H1 (cell line): ENCODE measurements at regions not wholly inside any gene's neighbourhood (a gene's known extent, or its start where the extent isn't known, plus 50 kb on each side); places are given as distances from the start of the nearest gene placed in this dataset.

Experiments
- CTCF ChIA-PET: fragments of 300-600 bp; sonication (Branson Sonifier 250); formaldehyde crosslinking; loops from one replicate; lab custom pipeline; 2021; ENCODE audit not compliant: partially characterized antibody; lab: Charles Lee
- POLR2A ChIA-PET: fragments of 300-600 bp; sonication (Branson Sonifier 250); formaldehyde crosslinking; loops from one replicate; lab custom pipeline; 2021; ENCODE audit warnings: inconsistent platforms; ENCODE audit not compliant: partially characterized antibody; lab: Charles Lee
- DNase-seq, 2 experiments: peaks; one replicate each; pipeline versions ENCODE4 v3.0.0 to v3.0.0-alpha.2; 2010 to 2022; ENCODE audit warnings: low spot score in 2 of 2, low read depth in 1 of 2, mixed read lengths in 1 of 2
- FAIRE-seq: peaks from 2 replicates; lab custom pipeline; 2011; peaks lifted over from hg19 to GRCh38; lab: Jason Lieb, UNC
- H2AFZ ChIP-seq: 2 replicates; pipeline ENCODE4 v1.8.1; 2012; ENCODE audit warnings: low read length, inconsistent platforms
- H2AK5ac ChIP-seq: 2 replicates; pipeline ENCODE4 v1.6.1; 2013; ENCODE audit warnings: low read depth, low read length
- H2BK120ac ChIP-seq: replicated peaks from 2 replicates; pipeline ENCODE3; 2013; ENCODE audit warnings: low read depth, low read length, inconsistent platforms
- H2BK12ac ChIP-seq: 2 replicates; pipeline ENCODE4 v1.6.1; 2013; ENCODE audit warnings: low read depth, low read length
- H2BK15ac ChIP-seq: 2 replicates; pipeline ENCODE4 v1.6.1; 2013; ENCODE audit warnings: low read length
- H2BK20ac ChIP-seq: 2 replicates; pipeline ENCODE4 v1.6.1; 2013; ENCODE audit warnings: low read length
- H2BK5ac ChIP-seq: 2 replicates; pipeline ENCODE4 v1.6.1; 2013; ENCODE audit warnings: low read depth, low read length
- H3K14ac ChIP-seq: 2 replicates; pipeline ENCODE4 v1.6.1; 2013; ENCODE audit warnings: inconsistent platforms; ENCODE audit not compliant: insufficient read length
- H3K18ac ChIP-seq: 2 replicates; pipeline ENCODE4 v1.6.1; 2013; ENCODE audit warnings: low read length; ENCODE audit errors: extremely low read depth
- H3K23ac ChIP-seq: 2 replicates; pipeline ENCODE4 v1.6.1; 2013; ENCODE audit warnings: inconsistent platforms; ENCODE audit not compliant: insufficient read length
- H3K23me2 ChIP-seq: 2 replicates; pipeline ENCODE4 v1.6.1; 2013; ENCODE audit warnings: low read depth, low read length
- H3K27ac ChIP-seq: 2 replicates; pipeline ENCODE4 v1.6.1; 2011; ENCODE audit warnings: low read depth, low read length, inconsistent platforms
- H3K27me3 ChIP-seq, 4 experiments: replicated peaks in 1 of 4; 1 replicate in 1 of 4; 2 replicates in 3 of 4; pipeline versions ENCODE4 v1.6.1 to v1.8.1; 2011 to 2013; ENCODE audit warnings: low read length in 3 of 4, mild to moderate bottlenecking in 3 of 4, inconsistent platforms in 2 of 4, mixed read lengths in 2 of 4, moderate library complexity in 1 of 4; ENCODE audit not compliant: control insufficient read depth in 3 of 4, insufficient read depth in 3 of 4; ENCODE audit errors: extremely low read depth in 1 of 4
- H3K36me3 ChIP-seq, 4 experiments: 2 replicates each; pipeline versions ENCODE4 v1.6.1 to v1.8.1; 2011 to 2013; ENCODE audit warnings: mild to moderate bottlenecking in 4 of 4, low read length in 3 of 4, moderate library complexity in 2 of 4, control low read depth in 1 of 4, inconsistent platforms in 1 of 4; ENCODE audit not compliant: insufficient read depth in 4 of 4, control insufficient read depth in 2 of 4
- H3K4ac ChIP-seq: replicated peaks from 2 replicates; pipeline ENCODE3; 2013; ENCODE audit warnings: low read length, low read depth, mixed read lengths, inconsistent platforms; ENCODE audit not compliant: insufficient read length
- H3K4me1 ChIP-seq, 4 experiments: replicated peaks in 1 of 4; 1 replicate in 1 of 4; 2 replicates in 3 of 4; pipeline versions ENCODE4 v1.6.1 to v1.8.1; 2011 to 2013; ENCODE audit warnings: low read length in 3 of 4, inconsistent platforms in 2 of 4, mixed read lengths in 1 of 4; ENCODE audit not compliant: insufficient read depth in 4 of 4, control insufficient read depth in 3 of 4
- H3K4me2 ChIP-seq, 2 experiments: 2 replicates each; pipeline versions ENCODE4 v1.6.1 to v1.8.1; 2011 to 2013; ENCODE audit warnings: low read depth in 2 of 2, low read length in 2 of 2, control low read depth in 1 of 2, inconsistent platforms in 1 of 2, mild to moderate bottlenecking in 1 of 2; ENCODE audit not compliant: insufficient read depth in 1 of 2
- H3K4me3 ChIP-seq, 4 experiments: fragments of 200-600, 300-600 bp in 1 of 4; sonication (generic), shearing (Covaris generic), sonication (Bioruptor Twin) in 1 of 4; 2 replicates each; pipeline versions ENCODE4 v1.5.1 to v1.8.1; 2011 to 2016; ENCODE audit warnings: low read length in 4 of 4, low read depth in 3 of 4, control low read depth in 2 of 4, inconsistent platforms in 2 of 4, mild to moderate bottlenecking in 2 of 4, mixed read lengths in 1 of 4, moderate library complexity in 1 of 4; ENCODE audit not compliant: insufficient read depth in 2 of 4; ENCODE audit errors: extremely low read depth in 1 of 4
- H3K56ac ChIP-seq: replicated peaks from 2 replicates; pipeline ENCODE3; 2013; ENCODE audit warnings: low read depth, mild to moderate bottlenecking, mixed read lengths, low read length, inconsistent platforms; ENCODE audit not compliant: insufficient read length
- H3K79me1 ChIP-seq: 2 replicates; pipeline ENCODE4 v1.6.1; 2013; ENCODE audit warnings: low read depth, low read length, control low read depth
- H3K79me2 ChIP-seq, 2 experiments: 2 replicates each; pipeline versions ENCODE4 v1.6.1 to v1.8.1; 2012 to 2013; ENCODE audit warnings: low read length in 2 of 2, mild to moderate bottlenecking in 2 of 2, inconsistent platforms in 1 of 2; ENCODE audit not compliant: insufficient read depth in 2 of 2, control insufficient read depth in 1 of 2
- H3K9ac ChIP-seq, 4 experiments: replicated peaks in 1 of 4; 1 replicate in 1 of 4; 2 replicates in 3 of 4; pipeline versions ENCODE4 v1.6.1 to v1.8.1; 2011 to 2013; ENCODE audit warnings: low read depth in 3 of 4, low read length in 3 of 4, control low read depth in 2 of 4, mild to moderate bottlenecking in 2 of 4, moderate library complexity in 2 of 4, inconsistent platforms in 1 of 4; ENCODE audit errors: extremely low read depth in 1 of 4
- H3K9me3 ChIP-seq, 2 experiments: 2 replicates each; pipeline versions ENCODE4 v1.6.1 to v1.8.1; 2012 to 2013; ENCODE audit warnings: mild to moderate bottlenecking in 2 of 2, moderate library complexity in 2 of 2, control low read depth in 1 of 2, inconsistent platforms in 1 of 2, low read depth in 1 of 2, low read length in 1 of 2, mixed read lengths in 1 of 2; ENCODE audit not compliant: insufficient read depth in 2 of 2
- H4K20me1 ChIP-seq, 2 experiments: replicated peaks in 1 of 2; 2 replicates each; pipeline versions ENCODE3 to v1.8.1; 2011 to 2013; ENCODE audit warnings: inconsistent platforms in 2 of 2, low read length in 2 of 2, mild to moderate bottlenecking in 1 of 2; ENCODE audit not compliant: insufficient read depth in 2 of 2, control insufficient read depth in 1 of 2
- H4K5ac ChIP-seq: 2 replicates; pipeline ENCODE4 v1.6.1; 2013; ENCODE audit warnings: low read length, low read depth, mixed read lengths, inconsistent platforms; ENCODE audit not compliant: insufficient read length
- H4K8ac ChIP-seq: 2 replicates; pipeline ENCODE4 v1.8.0; 2013; ENCODE audit warnings: mild to moderate bottlenecking, moderate library complexity, low read length, inconsistent platforms; ENCODE audit not compliant: insufficient read depth; ENCODE audit errors: extremely low read depth
- H4K91ac ChIP-seq: replicated peaks from 2 replicates; pipeline ENCODE3; 2013; ENCODE audit warnings: low read length, mixed read lengths, inconsistent platforms; ENCODE audit not compliant: insufficient read length
- FOSL1 ChIP-seq: IDR thresholded peaks from 2 replicates; pipeline ENCODE4 v1.6.1; 2011; ENCODE audit warnings: mild to moderate bottlenecking, low read depth, low read length, moderate library complexity; ENCODE audit not compliant: insufficient read depth
- JUN ChIP-seq: IDR thresholded peaks from 2 replicates; pipeline ENCODE4 v1.6.1; 2011; ENCODE audit warnings: low read depth, mild to moderate bottlenecking, improper control_type of control experiment, low read length
- PHF8 ChIP-seq: fragments of 200-600 bp; sonication (generic); conservative IDR thresholded peaks from 2 replicates; pipeline ENCODE4 v1.7.1; 2012; ENCODE audit warnings: low read depth, mild to moderate bottlenecking, inconsistent platforms, low read length, moderate library complexity
- RAD21 ChIP-seq, 2 experiments: IDR thresholded peaks in 1 of 2; conservative IDR thresholded peaks in 1 of 2; 2 replicates each; pipeline ENCODE4 v1.6.1; 2011; ENCODE audit warnings: low read depth in 2 of 2, low read length in 2 of 2, improper control_type of control experiment in 1 of 2, inconsistent platforms in 1 of 2, mild to moderate bottlenecking in 1 of 2, moderate library complexity in 1 of 2
- YY1 ChIP-seq: IDR thresholded peaks from 2 replicates; pipeline ENCODE4 v1.6.1; 2011; ENCODE audit warnings: low read depth, mild to moderate bottlenecking, low read length
- WGBS, 2 experiments: shearing (Covaris generic) in 1 of 2; methylation state at CpG; one replicate each; pipeline versions ENCODE4 v1.1.6 to v1.1.7; 2013 to 2015; ENCODE audit warnings: low lambda C conversion rate in 2 of 2, mixed read lengths in 2 of 2, inconsistent platforms in 1 of 2, low coverage in 1 of 2, missing lambda C conversion rate in 1 of 2; ENCODE audit not compliant: insufficient replicate concordance in 2 of 2, insufficient coverage in 1 of 2, insufficient read length in 1 of 2; ENCODE audit errors: extremely low coverage in 1 of 2, missing lambda C conversion rate in 1 of 2; 5-methylcytosine and 5-hydroxymethylcytosine counted together

DNA sequence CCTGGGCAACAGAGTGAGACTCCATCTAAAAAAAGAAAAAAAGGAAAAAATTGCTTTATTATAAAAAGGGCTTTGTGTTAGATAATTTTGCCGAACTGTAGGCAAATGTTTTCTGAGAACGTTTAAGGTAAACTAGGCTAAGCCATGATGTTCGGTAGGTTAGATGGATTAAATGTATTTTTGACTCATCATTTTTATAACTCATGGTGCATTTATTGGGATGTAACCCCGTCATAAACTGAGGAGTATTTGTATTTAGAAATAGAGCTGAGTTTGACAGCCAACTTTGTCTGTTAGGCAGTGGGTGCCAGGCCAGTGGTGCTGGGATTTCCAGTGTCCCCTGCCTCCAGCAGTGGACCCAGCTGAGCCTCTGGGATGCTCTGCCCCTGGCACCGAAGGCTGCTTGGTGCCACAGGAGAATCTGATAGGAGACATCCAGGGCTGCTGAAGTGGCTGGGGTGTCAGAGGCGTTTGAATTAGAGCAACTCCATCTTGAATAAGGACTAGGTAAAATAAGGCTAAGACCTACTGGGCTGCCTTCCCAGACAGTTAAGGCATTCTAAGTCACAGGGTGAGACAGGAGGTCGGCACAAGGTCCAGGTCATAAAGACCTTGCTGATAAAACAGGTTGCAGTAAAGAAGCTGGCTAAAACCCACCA, 114.9 kb upstream of the EEPD1 start:
- Histone ChIP-seq H3K56ac (no peak overlapping the region), H2BK120ac (no peak overlapping the region), H3K79me1 (no peaks in the 10 kb centered on the region), H3K79me2 (no peaks in the 10 kb centered on the region), H3K9me3 (no peaks in the 10 kb centered on the region), H3K23ac (no peak overlapping the region), H2AK5ac (no peak overlapping the region), H4K8ac (no peak overlapping the region), H4K20me1 (no peaks in the 10 kb centered on the region), H3K36me3 (no peaks in the 10 kb centered on the region), H2AFZ (no peak overlapping the region), H3K4me1 (peaks cover 3 to 12% (median 3%) of the 10 kb centered on the region in 4 experiments; a peak in 4 of 7 replicates), H3K4me2 (no peak overlapping the region), H3K27ac (no peak overlapping the region), H3K27me3 (no peaks in the 10 kb centered on the region), H3K14ac (no peak overlapping the region), H4K5ac (no peak overlapping the region), H2BK5ac (no peak overlapping the region), H3K4ac (no peak overlapping the region), H2BK20ac (no peak overlapping the region), H3K18ac (no peak overlapping the region), H2BK12ac (no peak overlapping the region), H3K9ac (no peak overlapping the region), H3K4me3 (no peak overlapping the region), H3K23me2 (no peaks in the 10 kb centered on the region), H2BK15ac (no peak overlapping the region), H4K91ac (no peak overlapping the region)
- CTCF ChIA-PET = interaction anchor here (0.6 to 2.3 kb wide), 12 partner anchors 10 to 321 kb away, joined by 3 to 10 read pairs (median 4); no protein-coding TSS in a partner anchor
- 90% methylated on average over 7 of the region's 7 CpGs; no CpG with 5 or more reads in 1 of the 2 experiments for WGBS, 2 experiments
- DNase-seq (no peak), FAIRE-seq (no peak)
- POLR2A ChIA-PET = interaction anchor here (1.2 kb wide), 2 partner anchors 8 to 9 kb away, joined by 4 read pairs; no protein-coding TSS in a partner anchor
- TF ChIP-seq FOSL1 (no peak), YY1 (no peak), RAD21 (IDR thresholded peaks at IDR 0.05 in 1 of 2, conservative IDR thresholded peaks at IDR 0.05 in 1 of 2; ENCODE audit: low read depth in 2 of 2, low read length in 2 of 2) (no peak), JUN (no peak), PHF8 (no peak)
